Mononuclear cell (primary cell): ENCODE measurements at regions not wholly inside any gene's neighbourhood (a gene's known extent, or its start where the extent isn't known, plus 50 kb on each side); places are given as distances from the start of the nearest gene placed in this dataset.

ENCODE experiments used
- H3K27me3 ChIP-seq: 2 replicates; pipeline ENCODE4 v1.6.0; 2011; ENCODE audit warnings: low read length, control low read depth; ENCODE audit not compliant: insufficient read depth
- H3K4me1 ChIP-seq: 2 replicates; pipeline ENCODE4 v1.5.1; 2011; ENCODE audit warnings: mild to moderate bottlenecking, low read length, control low read depth; ENCODE audit not compliant: insufficient read depth
- H3K4me3 ChIP-seq: 2 replicates; pipeline ENCODE4 v1.5.1; 2011; ENCODE audit warnings: mild to moderate bottlenecking, low read length, moderate library complexity
- H3K9me3 ChIP-seq: 2 replicates; pipeline ENCODE4 v1.5.1; 2011; ENCODE audit warnings: low read depth, mild to moderate bottlenecking, control low read depth, low read length

DNA sequence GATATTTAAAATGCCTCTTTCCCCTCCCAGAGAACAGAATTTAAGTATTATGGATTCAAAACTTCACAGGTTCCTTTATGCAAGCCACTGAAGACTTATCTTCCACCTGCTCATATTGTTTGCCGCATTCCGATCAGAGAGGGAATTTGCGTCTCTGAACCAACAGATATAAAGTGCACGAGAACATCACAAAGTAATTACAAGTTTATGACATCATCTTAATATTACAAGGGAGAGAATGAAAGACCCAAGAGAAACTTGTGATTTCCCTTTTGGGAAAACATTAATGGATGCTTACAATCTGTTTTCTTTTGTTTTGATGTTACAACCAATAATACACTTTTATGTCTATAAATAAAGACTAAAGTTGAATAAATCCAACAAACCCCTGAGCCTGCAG lies 631.0 kb downstream of the BCL11A start:
- Histone ChIP-seq H3K4me3 (no peak overlapping the region), H3K27me3 (no peaks in the 10 kb centered on the region), H3K9me3 (no peaks in the 10 kb centered on the region), H3K4me1 (no peaks in the 10 kb centered on the region)

DNA sequence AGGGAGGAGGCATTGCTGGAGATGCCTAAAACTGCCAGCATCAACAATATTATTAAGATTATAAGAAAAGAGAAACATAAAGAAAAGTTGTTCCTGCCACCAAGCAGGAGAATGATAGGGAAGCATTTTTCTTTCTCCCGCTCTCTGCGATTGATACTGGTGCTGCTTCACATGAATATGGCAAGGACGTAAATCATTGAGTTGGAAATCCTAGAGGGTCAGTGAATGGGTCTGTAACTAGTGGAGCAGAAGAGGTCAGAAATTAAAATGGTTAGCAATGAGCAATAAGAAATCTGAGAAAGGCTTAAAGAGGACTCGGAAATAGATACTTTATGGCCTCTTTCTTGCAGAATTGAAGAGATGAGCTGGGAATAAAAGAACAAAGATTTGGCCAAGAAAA lies 631.7 kb downstream of the BCL11A start:
- Histone ChIP-seq H3K27me3 (no peaks in the 10 kb centered on the region), H3K9me3 (no peaks in the 10 kb centered on the region), H3K4me1 (no peaks in the 10 kb centered on the region), H3K4me3 (no peak overlapping the region)

DNA sequence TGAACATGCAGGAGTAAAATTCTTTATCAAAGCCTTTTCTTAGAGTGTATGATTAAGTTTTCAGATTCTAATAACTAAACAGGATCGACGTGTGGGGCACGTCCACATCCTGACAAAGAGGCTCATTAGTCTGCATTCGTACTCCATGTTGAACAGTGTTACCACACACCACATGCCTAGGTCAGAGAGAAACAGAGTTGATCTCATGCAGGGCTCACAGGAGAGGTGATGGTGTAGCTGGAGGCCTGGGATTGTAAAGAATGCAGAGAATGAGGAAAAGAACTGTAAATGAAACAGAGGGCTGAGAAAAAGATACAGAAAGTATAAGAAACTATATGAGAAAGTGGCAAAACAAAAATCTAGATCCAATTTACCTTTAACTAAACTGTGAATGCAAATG lies 632.5 kb downstream of the BCL11A start:
- Histone ChIP-seq H3K4me1 (no peaks in the 10 kb centered on the region), H3K9me3 (no peaks in the 10 kb centered on the region), H3K27me3 (no peaks in the 10 kb centered on the region), H3K4me3 (no peak overlapping the region)

DNA sequence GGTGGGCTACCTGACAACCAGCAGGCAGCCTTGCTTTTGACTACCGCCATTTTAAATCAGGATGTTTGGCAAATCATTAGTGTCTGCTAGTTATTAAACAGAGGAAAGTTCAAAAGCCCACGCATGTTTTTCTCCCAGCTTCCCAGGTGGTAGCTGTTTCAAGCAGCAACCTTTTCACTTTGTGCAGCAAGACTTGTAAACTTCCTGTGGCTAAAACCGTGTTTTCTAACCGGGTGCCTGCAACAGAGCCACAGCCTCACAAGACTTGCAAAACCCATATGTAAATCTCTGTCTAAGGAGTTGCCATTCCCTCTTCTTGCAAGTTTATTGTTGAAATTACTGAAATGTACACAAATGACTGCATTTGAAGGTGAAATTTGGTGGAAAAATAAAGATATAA lies 633.1 kb downstream of the BCL11A start:
- no peaks in the 10 kb centered on the region for H3K9me3 ChIP-seq
- no peak overlapping the region for H3K4me3 ChIP-seq
- H3K4me1 ChIP-seq = no peaks in the 10 kb centered on the region
- no peaks in the 10 kb centered on the region for H3K27me3 ChIP-seq

DNA sequence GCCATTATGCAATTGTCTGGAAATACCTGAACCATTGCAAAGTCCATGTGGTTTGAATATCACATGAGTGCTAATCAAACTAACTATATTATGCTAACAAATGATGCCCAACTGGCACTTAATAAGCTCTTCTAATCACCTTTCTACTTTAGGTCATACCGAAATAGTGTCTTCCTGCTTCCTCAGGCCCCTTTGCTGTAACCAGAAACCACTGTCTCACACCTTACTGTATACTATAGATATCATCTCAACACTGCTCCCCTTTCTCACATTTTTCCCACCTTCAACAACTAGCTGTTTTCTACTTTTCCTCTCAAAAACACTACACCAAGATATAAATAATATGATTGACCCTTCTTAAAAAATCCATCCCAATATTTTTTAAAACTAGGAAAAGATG lies 633.9 kb downstream of the BCL11A start:
- Histone ChIP-seq H3K4me3 (no peak overlapping the region), H3K9me3 (no peaks in the 10 kb centered on the region), H3K4me1 (peaks cover 2% of the 10 kb centered on the region), H3K27me3 (no peaks in the 10 kb centered on the region)

DNA sequence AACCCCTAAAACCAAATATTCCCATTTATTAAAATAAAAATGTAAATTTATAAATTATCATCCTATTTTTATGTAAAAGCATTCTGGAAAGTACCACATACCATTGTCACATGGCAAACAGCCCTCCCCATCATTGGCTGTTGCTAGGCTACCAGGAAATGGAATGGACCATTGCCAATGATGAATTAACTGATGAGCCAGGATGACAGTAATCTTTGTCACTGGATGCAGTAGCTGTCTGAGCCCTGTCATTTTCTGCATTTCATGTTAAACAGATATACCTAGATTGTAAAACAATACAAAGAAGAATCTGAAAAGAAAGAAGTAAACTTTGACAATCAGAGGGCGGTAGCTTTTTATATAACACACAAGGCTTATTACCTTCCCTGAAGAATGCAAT lies 641.4 kb downstream of the BCL11A start:
- no peaks in the 10 kb centered on the region for H3K27me3 ChIP-seq
- H3K4me3 ChIP-seq = no peak overlapping the region
- peaks cover 15% of the 10 kb centered on the region for H3K4me1 ChIP-seq
- no peaks in the 10 kb centered on the region for H3K9me3 ChIP-seq

DNA sequence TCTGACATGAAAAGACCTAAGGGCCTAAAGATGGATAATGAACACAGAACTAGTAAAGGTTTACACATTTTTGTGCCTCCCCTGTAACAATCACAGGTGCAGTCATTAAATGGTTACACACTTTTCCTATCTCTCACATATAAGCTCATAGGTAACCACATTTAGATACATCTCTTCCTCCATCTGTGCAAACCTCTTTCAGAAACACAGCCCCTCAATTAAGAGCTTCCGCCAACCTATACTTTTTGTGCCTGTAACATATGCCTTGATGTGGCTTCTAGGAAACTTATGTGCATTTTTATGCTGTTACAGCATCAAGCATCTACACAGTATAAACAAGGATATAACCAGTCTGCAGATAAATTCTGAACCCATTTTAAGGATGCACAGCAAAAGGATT lies 643.3 kb downstream of the BCL11A start:
- Histone ChIP-seq H3K4me1 (peaks cover 15% of the 10 kb centered on the region), H3K27me3 (no peaks in the 10 kb centered on the region), H3K9me3 (no peaks in the 10 kb centered on the region), H3K4me3 (no peak overlapping the region)

DNA sequence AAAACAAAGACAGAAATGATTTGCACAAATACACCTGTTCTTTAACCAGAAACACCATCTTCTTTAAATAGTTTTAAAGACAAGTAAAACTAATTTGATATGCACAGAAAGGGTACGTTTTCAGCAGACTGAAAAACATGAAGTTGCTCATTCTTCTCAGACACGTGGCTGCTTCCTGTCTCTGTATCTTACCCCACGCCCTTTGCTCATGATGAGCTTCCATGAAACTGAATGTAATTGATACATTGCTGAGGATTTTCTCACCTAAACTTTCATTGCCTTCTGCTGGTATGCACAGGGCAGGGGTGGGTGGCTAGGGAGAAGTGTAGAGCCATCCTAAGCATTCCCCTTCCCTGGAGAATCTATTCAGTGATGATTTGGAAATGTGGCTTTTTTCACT lies 644.3 kb downstream of the BCL11A start:
- H3K27me3 ChIP-seq = no peaks in the 10 kb centered on the region
- H3K4me3 ChIP-seq = no peak overlapping the region
- peaks cover 10% of the 10 kb centered on the region for H3K4me1 ChIP-seq
- H3K9me3 ChIP-seq = no peaks in the 10 kb centered on the region

DNA sequence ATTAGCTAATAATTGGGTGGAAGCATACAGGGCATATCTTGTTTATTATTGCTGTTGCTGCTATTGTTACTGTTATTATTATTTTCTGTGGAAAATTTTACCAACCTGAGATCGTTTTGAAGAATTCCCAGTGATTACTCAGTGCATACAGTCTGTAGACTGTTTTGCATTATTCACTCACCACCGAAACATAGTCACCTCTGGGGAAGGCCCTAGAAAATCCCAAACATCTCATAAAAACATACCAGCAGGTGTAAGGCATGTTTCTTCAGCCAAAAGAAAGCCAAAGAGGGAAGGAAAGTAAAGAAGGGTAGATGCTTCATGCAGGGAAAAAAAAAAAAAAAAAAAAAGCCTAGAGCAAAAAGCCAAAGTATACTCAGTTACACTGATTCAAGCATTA lies 647.7 kb downstream of the BCL11A start:
- no peaks in the 10 kb centered on the region for H3K27me3 ChIP-seq
- H3K9me3 ChIP-seq = no peaks in the 10 kb centered on the region
- peaks cover 10% of the 10 kb centered on the region for H3K4me1 ChIP-seq
- no peak overlapping the region for H3K4me3 ChIP-seq

DNA sequence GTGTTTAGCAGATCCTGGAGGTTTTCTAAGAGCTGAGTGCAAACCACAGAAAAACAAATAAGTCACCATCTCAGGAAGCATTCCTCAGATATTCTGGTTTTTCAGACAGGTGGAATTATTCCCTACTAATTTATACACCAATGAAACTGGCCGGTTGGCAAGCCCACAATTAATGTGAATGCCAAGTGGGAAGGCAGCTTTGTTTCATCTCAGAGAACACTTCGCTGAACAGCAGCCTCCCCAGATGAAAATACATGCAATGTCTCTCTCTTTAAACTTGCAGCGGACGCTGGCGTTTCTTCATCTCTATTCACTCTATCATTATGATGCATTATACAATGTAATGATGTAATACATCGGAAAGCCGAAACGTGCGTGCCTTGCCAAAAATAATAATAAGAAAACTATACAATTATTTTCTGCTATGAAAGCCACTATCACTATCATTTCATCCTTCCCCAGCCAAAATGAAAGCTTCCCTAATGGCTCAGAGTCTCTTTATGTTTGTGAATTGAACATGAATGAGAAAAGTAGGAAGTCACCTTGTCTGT lies 649.4 kb downstream of the BCL11A start:
- Histone ChIP-seq H3K27me3 (no peaks in the 10 kb centered on the region), H3K9me3 (no peaks in the 10 kb centered on the region), H3K4me3 (no peak overlapping the region), H3K4me1 (peaks cover 7% of the 10 kb centered on the region)

DNA sequence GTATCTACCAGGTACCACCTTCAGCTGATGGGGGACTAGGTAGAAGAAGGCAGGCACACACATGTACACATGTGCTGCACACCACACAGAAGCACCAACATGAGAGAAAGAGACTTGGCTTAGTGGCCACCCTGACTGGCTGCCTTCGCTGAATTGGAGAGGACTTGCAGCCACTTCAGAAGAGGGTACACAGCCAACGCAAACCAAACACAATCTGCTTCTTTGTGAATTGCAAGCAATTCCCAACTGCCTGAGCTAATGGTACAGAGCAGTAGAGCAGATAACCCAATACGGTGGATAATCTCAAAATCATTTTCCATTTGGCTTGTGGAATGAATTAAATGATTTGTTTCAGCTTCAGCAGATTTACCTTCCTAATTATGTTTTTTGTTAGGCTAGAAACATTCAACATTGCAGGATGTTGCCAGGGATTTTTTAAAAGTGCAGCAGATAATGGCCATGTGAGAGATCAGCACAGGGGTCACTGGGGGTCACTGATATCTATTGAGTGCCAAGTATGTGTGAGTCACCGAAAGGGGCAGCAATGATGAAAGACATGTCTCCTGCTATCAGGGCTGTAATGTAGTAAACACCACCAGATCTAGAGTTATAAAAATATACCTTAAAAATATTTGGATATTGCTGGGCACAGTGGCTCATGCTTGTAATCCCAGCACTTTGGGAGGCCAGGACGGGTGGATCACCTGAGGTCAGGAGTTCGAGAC lies 652.6 kb downstream of the BCL11A start:
- Histone ChIP-seq H3K27me3 (no peaks in the 10 kb centered on the region), H3K9me3 (no peaks in the 10 kb centered on the region), H3K4me1 (no peaks in the 10 kb centered on the region), H3K4me3 (no peak overlapping the region)

DNA sequence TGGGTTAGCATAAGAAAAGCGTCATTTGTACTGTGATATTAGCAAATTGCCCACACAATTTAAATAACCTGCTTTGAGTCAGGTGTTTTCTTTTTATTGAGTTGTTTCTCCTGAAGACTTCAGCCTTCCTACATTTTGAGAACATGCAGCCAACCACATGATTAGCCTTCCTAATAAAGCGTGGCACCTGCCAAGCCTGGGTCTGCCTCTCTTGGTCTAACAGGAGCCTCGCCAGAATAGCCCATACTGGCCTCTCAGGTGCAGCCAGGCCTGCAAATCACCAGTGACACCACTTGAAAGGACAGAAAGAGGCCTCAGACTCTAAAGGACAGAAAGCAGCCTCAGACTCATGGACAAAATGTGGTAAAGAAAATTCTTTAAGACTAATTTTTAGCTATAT lies 653.8 kb downstream of the BCL11A start:
- no peak overlapping the region for H3K4me3 ChIP-seq
- H3K9me3 ChIP-seq = no peaks in the 10 kb centered on the region
- no peaks in the 10 kb centered on the region for H3K27me3 ChIP-seq
- no peaks in the 10 kb centered on the region for H3K4me1 ChIP-seq

DNA sequence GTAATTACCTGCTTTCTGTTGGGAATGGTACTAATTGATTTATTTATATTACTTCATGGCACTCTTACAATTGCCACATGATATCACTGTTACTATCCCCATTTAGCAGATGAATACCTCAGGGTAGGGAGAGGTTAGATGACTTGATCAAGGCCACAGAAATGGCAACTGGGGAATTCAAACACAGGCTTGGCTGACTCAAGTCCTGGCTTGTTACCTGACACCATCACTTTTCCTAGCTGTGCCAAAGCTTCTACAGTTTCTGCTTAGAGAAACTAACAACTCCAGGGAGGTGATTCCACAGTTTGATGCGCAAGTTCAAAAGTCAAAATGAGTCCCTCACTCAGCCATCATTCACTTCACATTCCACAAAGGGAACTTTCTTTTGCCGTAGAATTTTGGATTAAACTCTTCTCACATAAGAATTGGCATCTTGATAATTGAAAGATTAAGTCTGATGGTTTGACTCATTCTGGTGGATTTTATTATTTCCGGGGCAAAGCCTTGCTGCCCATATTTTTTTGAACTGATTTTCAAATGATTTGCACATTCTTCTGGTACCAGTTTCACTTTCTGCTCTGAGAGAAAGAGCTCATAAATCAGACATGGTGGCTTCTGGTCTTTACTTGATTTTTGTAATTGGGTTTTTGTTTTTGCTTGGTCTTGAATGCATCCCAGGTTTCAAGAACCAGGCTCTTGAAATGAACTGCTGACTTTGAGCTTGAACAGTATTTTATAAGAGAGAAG lies 656.8 kb downstream of the BCL11A start:
- Histone ChIP-seq H3K4me3 (no peak overlapping the region), H3K4me1 (no peaks in the 10 kb centered on the region), H3K9me3 (no peaks in the 10 kb centered on the region), H3K27me3 (no peaks in the 10 kb centered on the region)

DNA sequence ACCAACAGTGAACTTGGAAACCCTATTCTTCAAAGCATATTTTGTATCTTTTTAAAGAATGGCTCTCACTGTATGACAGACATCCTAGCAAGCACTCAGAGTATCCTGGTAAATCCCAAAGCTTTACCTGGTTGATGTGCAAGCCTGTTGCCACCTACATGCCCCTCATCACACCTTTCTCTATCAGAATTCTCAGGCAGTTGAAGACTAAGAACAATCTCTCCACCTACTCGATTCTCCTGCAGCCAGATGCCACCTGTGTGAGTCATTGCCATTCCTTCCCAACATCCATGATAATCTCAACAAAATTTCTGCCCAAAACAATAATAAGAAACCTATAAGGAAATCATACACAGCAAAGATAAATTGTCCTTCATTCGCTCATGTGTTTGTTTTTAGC lies 659.8 kb downstream of the BCL11A start:
- H3K4me3 ChIP-seq = no peak overlapping the region
- H3K4me1 ChIP-seq = no peaks in the 10 kb centered on the region
- H3K27me3 ChIP-seq = no peaks in the 10 kb centered on the region
- H3K9me3 ChIP-seq = no peaks in the 10 kb centered on the region

DNA sequence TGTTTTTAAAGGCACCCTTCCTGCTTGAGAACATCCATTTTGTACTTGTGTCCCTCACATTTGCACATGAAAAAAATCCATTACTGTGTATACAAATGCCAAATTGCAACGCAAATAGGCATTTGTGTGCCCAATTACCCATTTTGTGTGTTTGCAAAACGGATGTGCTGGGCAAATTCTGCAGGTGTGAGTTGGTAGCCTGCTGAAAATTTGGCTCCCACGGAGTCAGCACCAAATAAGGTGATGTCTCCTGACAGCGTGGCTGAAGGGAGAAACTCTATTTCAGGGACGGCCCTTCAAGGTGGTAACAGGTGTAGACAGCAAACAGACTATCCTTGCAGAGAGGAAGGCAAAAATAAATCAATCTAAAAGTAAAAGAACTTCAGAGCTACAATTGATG lies 661.1 kb downstream of the BCL11A start:
- Histone ChIP-seq H3K27me3 (no peaks in the 10 kb centered on the region), H3K4me3 (no peak overlapping the region), H3K9me3 (no peaks in the 10 kb centered on the region), H3K4me1 (peaks cover 5% of the 10 kb centered on the region)

DNA sequence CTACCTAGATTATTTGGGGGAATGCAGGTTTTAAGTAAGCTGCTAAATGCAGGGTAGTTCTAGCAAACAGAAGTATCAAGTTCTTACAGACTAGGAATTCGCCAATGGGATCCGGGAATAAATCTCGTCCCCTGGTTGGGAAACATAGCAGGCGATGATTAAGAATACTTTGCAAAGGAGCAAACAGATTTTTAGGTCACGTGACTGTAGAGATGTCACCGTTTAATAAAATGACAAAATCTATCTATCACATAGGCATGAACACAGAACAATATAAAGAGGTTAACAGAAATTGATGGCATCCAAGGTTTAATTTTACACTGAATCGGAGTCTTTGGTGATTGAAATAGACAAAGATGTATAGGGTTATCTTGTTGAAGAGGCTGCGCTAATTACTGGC lies 664.1 kb downstream of the BCL11A start:
- Histone ChIP-seq H3K4me3 (no peak overlapping the region), H3K4me1 (peaks cover 13% of the 10 kb centered on the region), H3K27me3 (no peaks in the 10 kb centered on the region)

More for the DNA sequence above, 664.1 kb downstream of the BCL11A start:
- no peaks in the 10 kb centered on the region for H3K9me3 ChIP-seq
